Neuronal stem cell (in vitro differentiated cells): ENCODE measurements at regions not wholly inside any gene's neighbourhood (a gene's known extent, or its start where the extent isn't known, plus 50 kb on each side); places are given as distances from the start of the nearest gene placed in this dataset.
A peak's percentile ranks its signal among the peaks of the same experiment; 100 is the strongest.

Experiments
- DNase-seq: peaks from one replicate; pipeline ENCODE4 v3.0.0-alpha.2; 2013; ENCODE audit warnings: low spot score
- H2AFZ ChIP-seq: one replicate; pipeline ENCODE4 v1.6.1; 2013; ENCODE audit warnings: mild to moderate bottlenecking, low read length, inconsistent platforms
- H2AK5ac ChIP-seq: 2 replicates; pipeline ENCODE4 v1.6.1; 2013; ENCODE audit warnings: low read depth, mild to moderate bottlenecking, inconsistent platforms, low read length, moderate library complexity, mixed read lengths
- H2BK120ac ChIP-seq: 2 replicates; pipeline ENCODE4 v1.6.1; 2013; ENCODE audit warnings: low read depth, mild to moderate bottlenecking, inconsistent platforms, low read length, moderate library complexity, mixed read lengths
- H2BK12ac ChIP-seq: one replicate; pipeline ENCODE4 v1.6.1; 2013; ENCODE audit warnings: low read length, inconsistent platforms
- H2BK15ac ChIP-seq: 2 replicates; pipeline ENCODE4 v1.6.1; 2013; ENCODE audit warnings: mild to moderate bottlenecking, low read length, inconsistent platforms, mixed read lengths
- H2BK5ac ChIP-seq: one replicate; pipeline ENCODE4 v1.6.1; 2013; ENCODE audit warnings: inconsistent platforms, mild to moderate bottlenecking, low read length, moderate library complexity
- H3K14ac ChIP-seq: one replicate; pipeline ENCODE4 v1.6.1; 2013; ENCODE audit warnings: low read length, inconsistent platforms
- H3K18ac ChIP-seq: 2 replicates; pipeline ENCODE4 v1.6.1; 2013; ENCODE audit warnings: low read length, inconsistent platforms
- H3K23ac ChIP-seq: 2 replicates; pipeline ENCODE4 v1.6.1; 2013; ENCODE audit warnings: low read depth, mild to moderate bottlenecking, mixed read lengths, low read length, inconsistent platforms; ENCODE audit not compliant: poor library complexity
- H3K27ac ChIP-seq: replicated peaks from 3 replicates; pipeline ENCODE4 v1.5.1; 2013; ENCODE audit warnings: low read length, inconsistent platforms
- H3K27me3 ChIP-seq, 3 experiments: 2 replicates each; pipeline ENCODE4 v1.6.1; 2013; ENCODE audit warnings: low read length in 3 of 3, mild to moderate bottlenecking in 2 of 3, inconsistent platforms in 1 of 3, low read depth in 1 of 3, mixed read lengths in 1 of 3, moderate library complexity in 1 of 3; ENCODE audit not compliant: control insufficient read depth in 3 of 3, insufficient read depth in 3 of 3
- H3K36me3 ChIP-seq, 2 donors: replicated peaks in 1 of 2; 2 replicates each; pipeline ENCODE4 v1.6.1; 2013; ENCODE audit warnings: low read length in 2 of 2; ENCODE audit not compliant: control insufficient read depth in 2 of 2, insufficient read depth in 2 of 2
- H3K4ac ChIP-seq: 2 replicates; pipeline ENCODE4 v1.6.1; 2013; ENCODE audit warnings: inconsistent platforms, mild to moderate bottlenecking, low read length, moderate library complexity
- H3K4me1 ChIP-seq, 2 donors: 1 replicate in 1 of 2; 2 replicates in 1 of 2; pipeline ENCODE4 v1.6.1; 2013; ENCODE audit warnings: low read length in 2 of 2, low read depth in 1 of 2; ENCODE audit not compliant: control insufficient read depth in 2 of 2, insufficient read depth in 1 of 2
- H3K4me2 ChIP-seq: one replicate; pipeline ENCODE4 v1.6.1; 2013; ENCODE audit warnings: mild to moderate bottlenecking, low read length, inconsistent platforms; ENCODE audit not compliant: insufficient read depth, poor library complexity, severe bottlenecking
- H3K4me3 ChIP-seq, 2 donors: 2 replicates each; pipeline ENCODE4 v1.5.1; 2013; ENCODE audit warnings: low read length in 2 of 2, mild to moderate bottlenecking in 2 of 2, inconsistent platforms in 1 of 2, moderate library complexity in 1 of 2
- H3K79me1 ChIP-seq: one replicate; pipeline ENCODE4 v1.6.1; 2013; ENCODE audit warnings: low read depth, mild to moderate bottlenecking, inconsistent platforms, low read length, moderate library complexity
- H3K9ac ChIP-seq: one replicate; pipeline ENCODE4 v1.6.1; 2013; ENCODE audit warnings: mild to moderate bottlenecking, low read depth, low read length, inconsistent platforms; ENCODE audit not compliant: poor library complexity
- H3K9me3 ChIP-seq, 2 donors: replicated peaks in 1 of 2; 2 replicates each; pipeline versions ENCODE3 to v1.6.1; 2013; ENCODE audit warnings: low read length in 2 of 2, mild to moderate bottlenecking in 2 of 2, inconsistent platforms in 1 of 2, low read depth in 1 of 2, mixed read lengths in 1 of 2, moderate library complexity in 1 of 2; ENCODE audit not compliant: control insufficient read depth in 2 of 2, insufficient read depth in 1 of 2
- H4K8ac ChIP-seq: one replicate; pipeline ENCODE4 v1.6.1; 2013; ENCODE audit warnings: low read depth, mild to moderate bottlenecking, inconsistent platforms, low read length, moderate library complexity
- H4K91ac ChIP-seq: one replicate; pipeline ENCODE4 v1.6.1; 2013; ENCODE audit warnings: low read length, low read depth, mild to moderate bottlenecking, inconsistent platforms; ENCODE audit not compliant: poor library complexity
- WGBS, 2 donors: extraction: QIAGEN DNeasy Blood & Tissue Kit; methylation state at CpG; one replicate each; pipeline ENCODE4 v1.1.7; 2013; ENCODE audit warnings: missing lambda C conversion rate in 2 of 2, mixed read lengths in 1 of 2; ENCODE audit not compliant: insufficient read length in 2 of 2, insufficient replicate concordance in 1 of 2; ENCODE audit errors: extremely low coverage in 2 of 2; 5-methylcytosine and 5-hydroxymethylcytosine counted together

DNA sequence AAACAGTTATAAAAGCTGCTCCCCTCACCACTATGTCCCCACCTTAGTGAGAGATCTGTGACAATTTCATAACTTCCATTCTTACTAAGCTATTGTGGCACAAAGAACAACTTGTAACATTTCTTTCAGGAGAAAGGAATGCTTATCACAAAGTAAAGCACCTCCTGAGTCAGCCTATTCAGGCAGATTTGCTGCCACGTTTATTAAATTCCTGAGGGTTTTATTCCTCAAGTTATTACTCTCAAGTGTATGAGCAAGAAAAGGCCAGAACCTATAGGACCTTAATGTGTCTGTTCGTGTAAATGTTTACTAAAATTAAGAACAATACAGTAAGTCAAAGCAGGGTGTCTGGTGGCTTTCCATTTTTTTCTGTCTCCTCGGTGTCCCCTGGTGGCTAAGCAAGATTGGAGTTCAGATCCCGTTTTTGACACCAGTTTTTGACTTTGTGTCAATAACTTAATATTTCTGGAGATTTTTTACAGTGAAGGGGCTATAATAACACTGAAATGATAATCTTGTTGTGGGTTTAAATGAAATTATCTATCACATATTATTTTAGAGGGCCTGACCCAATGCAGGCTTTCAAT is 1539.6 kb downstream of the BRINP3 start:
- no peak overlapping the region for H3K4ac ChIP-seq
- no peak overlapping the region for H3K4me2 ChIP-seq
- H2BK5ac ChIP-seq: no peak overlapping the region
- H3K27me3 ChIP-seq: no peaks in the 10 kb centered on the region
- H3K23ac ChIP-seq: no peak overlapping the region
- H3K4me3 ChIP-seq: no peak overlapping the region
- H2AK5ac ChIP-seq: no peak overlapping the region
- H2AFZ ChIP-seq: peak overlapping the region; percentile 66
- no peak overlapping the region for H2BK15ac ChIP-seq
- no CpG with 5 or more reads among the region's 4 CpGs for WGBS, 2 donors
- no peak for DNase-seq
- H3K4me1 ChIP-seq: no peaks in the 10 kb centered on the region
- H3K18ac ChIP-seq: no peak overlapping the region
- no peak overlapping the region for H2BK120ac ChIP-seq
- no peak overlapping the region for H3K9ac ChIP-seq
- no peak overlapping the region for H3K27ac ChIP-seq
- H3K14ac ChIP-seq: no peak overlapping the region
- H3K79me1 ChIP-seq: no peaks in the 10 kb centered on the region
- no peak overlapping the region for H4K8ac ChIP-seq
- H3K36me3 ChIP-seq: no peaks in the 10 kb centered on the region
- no peak overlapping the region for H2BK12ac ChIP-seq
- H3K9me3 ChIP-seq: no peaks in the 10 kb centered on the region
- no peak overlapping the region for H4K91ac ChIP-seq

DNA sequence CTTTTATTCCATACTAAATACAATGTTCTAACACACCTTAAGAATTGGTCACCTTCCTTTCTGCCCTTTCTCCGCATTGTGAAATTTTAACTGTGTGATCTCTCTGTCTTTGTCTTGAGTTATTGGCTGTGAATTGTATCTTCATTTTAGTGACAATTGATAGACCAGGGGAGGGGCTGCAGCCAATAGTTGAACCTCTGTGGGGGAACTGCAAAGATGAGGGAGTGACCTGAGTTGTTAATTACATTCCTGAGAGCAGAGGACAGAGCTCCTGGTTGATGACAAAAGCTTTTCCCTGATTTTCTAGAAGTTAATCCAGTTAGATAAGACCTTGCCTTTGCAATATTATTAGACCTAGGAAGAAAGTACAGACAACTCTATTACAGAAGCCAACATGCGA is 1535.7 kb downstream of the BRINP3 start:
- Histone ChIP-seq H4K8ac (no peak overlapping the region), H2BK15ac (no peak overlapping the region), H3K14ac (no peak overlapping the region), H2BK5ac (no peak overlapping the region), H3K36me3 (no peaks in the 10 kb centered on the region), H2AFZ (no peak overlapping the region), H2BK12ac (no peak overlapping the region), H3K79me1 (no peaks in the 10 kb centered on the region), H3K23ac (no peak overlapping the region), H3K27ac (no peak overlapping the region), H4K91ac (no peak overlapping the region), H2BK120ac (no peak overlapping the region), H3K4me1 (no peaks in the 10 kb centered on the region), H3K4me2 (no peak overlapping the region), H3K18ac (no peak overlapping the region), H3K27me3 (no peaks in the 10 kb centered on the region), H3K4ac (no peak overlapping the region), H2AK5ac (no peak overlapping the region), H3K4me3 (no peak overlapping the region), H3K9me3 (no peaks in the 10 kb centered on the region), H3K9ac (no peak overlapping the region)
- peak; percentile 6 for DNase-seq
- no CpG with 5 or more reads among the region's 2 CpGs for WGBS, 2 donors

DNA sequence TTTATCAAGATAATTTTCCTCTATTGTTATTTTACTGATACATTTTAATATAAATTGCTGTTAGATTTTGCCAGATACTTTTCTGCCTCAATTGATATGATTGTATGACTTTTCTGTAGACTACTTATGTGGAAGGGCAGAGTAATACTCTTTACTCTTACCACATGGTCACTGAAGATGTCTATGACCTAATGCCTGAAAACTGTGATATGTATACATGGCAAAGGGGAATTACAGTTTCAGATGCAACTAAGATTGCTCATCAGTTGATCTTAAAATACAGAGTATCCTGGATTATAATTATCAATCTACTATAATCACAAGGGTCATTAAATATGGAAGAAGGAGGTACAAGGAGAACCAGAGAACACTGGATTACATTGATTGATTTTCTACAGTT is 1528.0 kb downstream of the BRINP3 start:
- no peak overlapping the region for H4K91ac ChIP-seq
- H3K9ac ChIP-seq: no peak overlapping the region
- no peaks in the 10 kb centered on the region for H3K9me3 ChIP-seq
- H3K79me1 ChIP-seq: no peaks in the 10 kb centered on the region
- no peak overlapping the region for H3K18ac ChIP-seq
- no peaks in the 10 kb centered on the region for H3K27me3 ChIP-seq
- no peak overlapping the region for H4K8ac ChIP-seq
- no peak overlapping the region for H2BK120ac ChIP-seq
- H3K36me3 ChIP-seq: no peaks in the 10 kb centered on the region
- H3K23ac ChIP-seq: no peak overlapping the region
- H2BK12ac ChIP-seq: no peak overlapping the region
- no peak overlapping the region for H3K27ac ChIP-seq
- H2AFZ ChIP-seq: no peak overlapping the region
- DNase-seq: no peak
- H3K4me2 ChIP-seq: no peak overlapping the region
- no peak overlapping the region for H3K14ac ChIP-seq
- no peak overlapping the region for H2AK5ac ChIP-seq
- no peak overlapping the region for H2BK5ac ChIP-seq
- H2BK15ac ChIP-seq: no peak overlapping the region
- no peaks in the 10 kb centered on the region for H3K4me1 ChIP-seq
- no peak overlapping the region for H3K4ac ChIP-seq
- no peak overlapping the region for H3K4me3 ChIP-seq

DNA sequence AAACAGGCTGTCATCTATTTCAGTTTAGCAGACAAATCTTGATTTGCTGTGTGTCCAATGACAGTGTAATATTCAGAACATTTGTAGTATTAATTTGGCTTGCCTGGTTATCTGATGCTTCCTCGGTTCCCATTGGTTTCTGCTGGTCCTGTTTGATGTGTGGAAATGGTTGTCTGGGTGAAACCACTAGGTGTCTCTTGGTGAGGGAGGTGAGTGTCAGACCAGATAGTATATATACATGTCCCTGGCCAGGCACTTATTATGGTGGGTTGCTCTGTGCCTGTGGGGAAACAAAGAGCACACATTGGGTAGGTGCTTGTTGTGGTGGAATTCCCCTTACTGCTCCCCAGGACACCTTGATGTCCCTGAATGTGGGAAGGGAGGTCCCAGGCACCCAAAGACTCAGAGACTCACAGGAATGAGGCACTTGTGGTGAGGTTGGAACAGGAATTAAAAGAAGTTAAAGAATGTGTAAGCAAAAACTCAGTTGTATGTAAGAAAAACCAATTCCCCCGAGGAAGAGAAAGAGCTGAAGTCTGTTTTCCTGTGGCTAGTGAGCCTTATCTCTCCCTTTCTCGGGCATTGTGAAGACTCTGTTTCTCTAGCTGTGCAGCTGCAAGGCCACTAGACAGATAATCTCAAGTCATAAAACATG is 1519.1 kb downstream of the BRINP3 start:
- H3K4me3 ChIP-seq: no peak overlapping the region
- DNase-seq: no peak
- no CpG with 5 or more reads among the region's 3 CpGs for WGBS, 2 donors

More for the DNA sequence above, 1519.1 kb downstream of the BRINP3 start:
- no peak overlapping the region for H3K4me2 ChIP-seq
- H3K36me3 ChIP-seq: no peaks in the 10 kb centered on the region
- no peak overlapping the region for H3K27ac ChIP-seq
- H2BK12ac ChIP-seq: no peak overlapping the region
- H3K9me3 ChIP-seq: no peaks in the 10 kb centered on the region
- no peak overlapping the region for H3K14ac ChIP-seq
- no peak overlapping the region for H4K91ac ChIP-seq
- H2BK120ac ChIP-seq: no peak overlapping the region
- no peaks in the 10 kb centered on the region for H3K4me1 ChIP-seq
- H2BK15ac ChIP-seq: no peak overlapping the region
- H2AFZ ChIP-seq: no peak overlapping the region
- no peak overlapping the region for H2BK5ac ChIP-seq
- H2AK5ac ChIP-seq: no peak overlapping the region
- H3K27me3 ChIP-seq: no peaks in the 10 kb centered on the region
- H4K8ac ChIP-seq: no peak overlapping the region
- no peak overlapping the region for H3K9ac ChIP-seq
- no peak overlapping the region for H3K4ac ChIP-seq
- H3K79me1 ChIP-seq: peaks cover 2% of the 10 kb centered on the region
- H3K23ac ChIP-seq: no peak overlapping the region
- no peak overlapping the region for H3K18ac ChIP-seq
